SK-N-SH (cell line): ENCODE measurements at regions not wholly inside any gene's neighbourhood (a gene's known extent, or its start where the extent isn't known, plus 50 kb on each side); places are given as distances from the start of the nearest gene placed in this dataset.

Experiments
- EZH2phosphoT487 ChIP-seq: fragments of 200-600 bp; sonication (generic); IDR thresholded peaks from 2 replicates; pipeline ENCODE4 v1.6.1; 2017; ENCODE audit warnings: low read depth, mixed run types, mild to moderate bottlenecking, antibody characterized with exemption, moderate library complexity, borderline replicate concordance
- FOSL2 ChIP-seq: IDR thresholded peaks from 2 replicates; pipeline ENCODE4 v1.4.0; 2012; ENCODE audit warnings: low read depth, mild to moderate bottlenecking, moderate library complexity, borderline replicate concordance
- RFX5 ChIP-seq: IDR thresholded peaks from 2 replicates; pipeline ENCODE4 v1.6.1; 2012; ENCODE audit warnings: mild to moderate bottlenecking, improper control_type of control experiment, low read length
- SIN3A ChIP-seq: IDR thresholded peaks from 2 replicates; pipeline ENCODE4 v1.6.1; 2012; ENCODE audit warnings: low read depth, mild to moderate bottlenecking, low read length, moderate library complexity, borderline replicate concordance
- USF1 ChIP-seq: IDR thresholded peaks from 2 replicates; pipeline ENCODE4 v1.4.0; 2012; ENCODE audit warnings: low read depth, borderline replicate concordance
- YY1 ChIP-seq: IDR thresholded peaks from 2 replicates; pipeline ENCODE4 v1.4.0; 2012; ENCODE audit warnings: low read depth, mild to moderate bottlenecking
- TF ChIP-seq, protein P1 (sequence below): fragments of 200-600 bp; sonication (generic); IDR thresholded peaks from 2 replicates; pipeline ENCODE4 v1.6.1; 2017; ENCODE audit warnings: antibody characterized with exemption, mild to moderate bottlenecking, moderate library complexity
- TF ChIP-seq, protein P2 (sequence below): IDR thresholded peaks from 2 replicates; pipeline ENCODE4 v1.4.0; 2012; ENCODE audit warnings: low read depth, borderline replicate concordance

- TF ChIP-seq, protein P1, sequence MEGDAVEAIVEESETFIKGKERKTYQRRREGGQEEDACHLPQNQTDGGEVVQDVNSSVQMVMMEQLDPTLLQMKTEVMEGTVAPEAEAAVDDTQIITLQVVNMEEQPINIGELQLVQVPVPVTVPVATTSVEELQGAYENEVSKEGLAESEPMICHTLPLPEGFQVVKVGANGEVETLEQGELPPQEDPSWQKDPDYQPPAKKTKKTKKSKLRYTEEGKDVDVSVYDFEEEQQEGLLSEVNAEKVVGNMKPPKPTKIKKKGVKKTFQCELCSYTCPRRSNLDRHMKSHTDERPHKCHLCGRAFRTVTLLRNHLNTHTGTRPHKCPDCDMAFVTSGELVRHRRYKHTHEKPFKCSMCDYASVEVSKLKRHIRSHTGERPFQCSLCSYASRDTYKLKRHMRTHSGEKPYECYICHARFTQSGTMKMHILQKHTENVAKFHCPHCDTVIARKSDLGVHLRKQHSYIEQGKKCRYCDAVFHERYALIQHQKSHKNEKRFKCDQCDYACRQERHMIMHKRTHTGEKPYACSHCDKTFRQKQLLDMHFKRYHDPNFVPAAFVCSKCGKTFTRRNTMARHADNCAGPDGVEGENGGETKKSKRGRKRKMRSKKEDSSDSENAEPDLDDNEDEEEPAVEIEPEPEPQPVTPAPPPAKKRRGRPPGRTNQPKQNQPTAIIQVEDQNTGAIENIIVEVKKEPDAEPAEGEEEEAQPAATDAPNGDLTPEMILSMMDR: no peak
- no peak for TF ChIP-seq EZH2phosphoT487
- TF ChIP-seq, protein P2, sequence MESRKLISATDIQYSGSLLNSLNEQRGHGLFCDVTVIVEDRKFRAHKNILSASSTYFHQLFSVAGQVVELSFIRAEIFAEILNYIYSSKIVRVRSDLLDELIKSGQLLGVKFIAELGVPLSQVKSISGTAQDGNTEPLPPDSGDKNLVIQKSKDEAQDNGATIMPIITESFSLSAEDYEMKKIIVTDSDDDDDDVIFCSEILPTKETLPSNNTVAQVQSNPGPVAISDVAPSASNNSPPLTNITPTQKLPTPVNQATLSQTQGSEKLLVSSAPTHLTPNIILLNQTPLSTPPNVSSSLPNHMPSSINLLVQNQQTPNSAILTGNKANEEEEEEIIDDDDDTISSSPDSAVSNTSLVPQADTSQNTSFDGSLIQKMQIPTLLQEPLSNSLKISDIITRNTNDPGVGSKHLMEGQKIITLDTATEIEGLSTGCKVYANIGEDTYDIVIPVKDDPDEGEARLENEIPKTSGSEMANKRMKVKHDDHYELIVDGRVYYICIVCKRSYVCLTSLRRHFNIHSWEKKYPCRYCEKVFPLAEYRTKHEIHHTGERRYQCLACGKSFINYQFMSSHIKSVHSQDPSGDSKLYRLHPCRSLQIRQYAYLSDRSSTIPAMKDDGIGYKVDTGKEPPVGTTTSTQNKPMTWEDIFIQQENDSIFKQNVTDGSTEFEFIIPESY: no peak
- no peak for TF ChIP-seq YY1
- no peak for TF ChIP-seq FOSL2
- no peak for TF ChIP-seq USF1
- TF ChIP-seq RFX5: no peak
- TF ChIP-seq SIN3A: no peak
Observed at GRCh38 chr17:79162012-79162963, 87.7 kb downstream of the ENGASE start.
